ENCODE measurements at regions not wholly inside any gene's neighbourhood (a gene's known extent, or its start where the extent isn't known, plus 50 kb on each side); places are given as distances from the start of the nearest gene placed in this dataset.

DNA sequence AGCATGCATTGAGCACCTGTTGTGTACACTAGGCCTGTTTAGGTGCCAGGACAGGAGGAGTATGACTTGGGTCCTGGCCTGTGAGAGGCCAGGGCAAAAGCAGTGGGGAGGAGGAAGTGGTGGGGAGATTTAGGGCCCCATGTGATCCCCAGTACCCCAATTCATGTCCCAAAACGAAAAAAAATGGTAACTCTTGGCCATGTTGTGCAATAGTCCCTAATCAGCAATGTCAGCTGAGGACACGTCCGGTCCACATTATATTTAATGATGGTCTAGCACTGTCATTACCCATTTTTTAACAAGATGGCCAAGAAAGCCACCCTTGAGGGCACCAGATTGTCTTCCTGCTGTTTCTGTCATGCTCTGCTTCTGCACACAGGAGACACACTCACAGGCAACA, 142.0 kb upstream of the RET start:
- H3K4me3 ChIP-seq (ENCODE audit: low read depth, poor library complexity, severe bottlenecking): no peak overlapping the region
- TF ChIP-seq, protein P1, sequence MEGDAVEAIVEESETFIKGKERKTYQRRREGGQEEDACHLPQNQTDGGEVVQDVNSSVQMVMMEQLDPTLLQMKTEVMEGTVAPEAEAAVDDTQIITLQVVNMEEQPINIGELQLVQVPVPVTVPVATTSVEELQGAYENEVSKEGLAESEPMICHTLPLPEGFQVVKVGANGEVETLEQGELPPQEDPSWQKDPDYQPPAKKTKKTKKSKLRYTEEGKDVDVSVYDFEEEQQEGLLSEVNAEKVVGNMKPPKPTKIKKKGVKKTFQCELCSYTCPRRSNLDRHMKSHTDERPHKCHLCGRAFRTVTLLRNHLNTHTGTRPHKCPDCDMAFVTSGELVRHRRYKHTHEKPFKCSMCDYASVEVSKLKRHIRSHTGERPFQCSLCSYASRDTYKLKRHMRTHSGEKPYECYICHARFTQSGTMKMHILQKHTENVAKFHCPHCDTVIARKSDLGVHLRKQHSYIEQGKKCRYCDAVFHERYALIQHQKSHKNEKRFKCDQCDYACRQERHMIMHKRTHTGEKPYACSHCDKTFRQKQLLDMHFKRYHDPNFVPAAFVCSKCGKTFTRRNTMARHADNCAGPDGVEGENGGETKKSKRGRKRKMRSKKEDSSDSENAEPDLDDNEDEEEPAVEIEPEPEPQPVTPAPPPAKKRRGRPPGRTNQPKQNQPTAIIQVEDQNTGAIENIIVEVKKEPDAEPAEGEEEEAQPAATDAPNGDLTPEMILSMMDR (IDR thresholded peaks at IDR 0.05): no peak
- TF ChIP-seq POLR2A (IDR thresholded peaks at IDR 0.05): no peak
- 90 to 94% methylated on average over 3 of the region's 3 CpGs for WGBS, 2 donors
- no peak for DNase-seq (ENCODE audit: low spot score in 2 of 2)
- intact Hi-C loops (cut with DNase I; ENCODE audit: low total_unique reads): no loop called here

DNA sequence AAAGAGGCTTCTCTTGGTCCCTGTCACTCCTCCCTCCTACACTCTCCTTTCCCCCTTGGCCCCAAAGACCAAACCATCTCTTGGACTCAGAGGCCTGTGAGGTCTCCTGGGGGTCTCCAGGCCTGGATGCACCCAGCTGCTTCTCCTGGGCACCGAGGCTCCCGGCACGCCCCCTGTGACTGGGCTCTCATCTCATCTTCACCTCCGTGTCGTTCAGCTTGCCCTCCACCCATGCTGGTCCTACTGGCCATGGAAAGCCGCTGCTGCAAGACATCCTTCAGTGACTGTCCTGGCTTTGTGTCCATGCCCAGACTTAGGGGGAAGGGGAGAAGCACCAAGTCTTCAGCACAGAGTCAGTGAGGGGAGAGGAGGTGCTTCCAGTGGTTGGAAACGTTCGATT, 141.4 kb upstream of the RET start:
- no peak overlapping the region for H3K4me3 ChIP-seq (ENCODE audit: low read depth, poor library complexity, severe bottlenecking)
- no peak for TF ChIP-seq POLR2A (IDR thresholded peaks at IDR 0.05)
- TF ChIP-seq, protein P1 (IDR thresholded peaks at IDR 0.05): no peak
- WGBS, 2 donors: 80 to 83% methylated on average over 8 of the region's 8 CpGs
- intact Hi-C loops (cut with DNase I; ENCODE audit: low total_unique reads): no loop called here
- DNase-seq (ENCODE audit: low spot score in 2 of 2): peak in 1 of 2 donors; percentile 67

DNA sequence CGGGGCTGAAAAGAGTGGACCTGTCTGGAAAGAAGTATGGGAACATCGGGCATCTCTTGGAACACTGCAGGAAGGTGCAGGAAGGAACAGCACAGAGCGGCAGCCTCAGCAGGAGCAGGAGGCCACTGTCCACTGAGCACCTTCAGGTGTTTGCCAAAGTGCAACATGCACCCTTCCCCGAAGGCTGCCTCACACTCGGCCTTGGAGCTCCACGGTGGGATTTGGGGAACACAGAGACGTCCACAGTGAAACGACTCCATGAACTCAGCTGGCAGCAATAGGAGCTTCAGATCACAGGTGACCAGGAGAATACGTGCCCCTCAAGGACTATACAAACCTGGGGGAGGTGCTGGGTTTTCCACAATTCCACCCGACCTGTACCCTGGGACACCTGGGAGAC, 140.3 kb upstream of the RET start:
- TF ChIP-seq, protein P1 (IDR thresholded peaks at IDR 0.05): no peak
- TF ChIP-seq POLR2A (IDR thresholded peaks at IDR 0.05): no peak
- H3K4me3 ChIP-seq (ENCODE audit: low read depth, poor library complexity, severe bottlenecking): no peak overlapping the region
- WGBS, 2 donors: 86 to 87% methylated on average over 10 of the region's 10 CpGs
- DNase-seq (ENCODE audit: low spot score in 2 of 2): peak in 1 of 2 donors; percentile 52
- intact Hi-C loops (cut with DNase I; ENCODE audit: low total_unique reads): no loop called here

DNA sequence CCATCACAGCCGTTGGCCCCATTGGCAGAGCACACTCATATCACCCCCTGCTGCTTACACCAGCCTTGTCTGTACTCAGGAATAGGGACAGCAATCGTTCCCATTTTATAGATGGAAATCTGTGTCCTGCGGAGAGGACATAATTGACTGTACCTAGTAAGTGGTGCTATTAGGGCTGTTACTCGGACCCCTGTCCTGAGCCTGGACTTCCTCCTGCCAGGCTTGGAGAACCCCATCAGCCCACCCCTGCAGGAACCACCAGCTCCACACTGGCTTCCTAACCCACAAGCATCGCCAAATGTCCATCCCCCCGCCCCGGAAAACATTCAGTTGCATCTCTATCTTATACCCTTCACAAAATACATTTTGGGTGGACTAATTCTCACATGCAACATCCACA, 139.8 kb upstream of the RET start:
- no peak overlapping the region for H3K4me3 ChIP-seq (ENCODE audit: low read depth, poor library complexity, severe bottlenecking)
- intact Hi-C loops (cut with DNase I; ENCODE audit: low total_unique reads): no loop called here
- TF ChIP-seq, protein P1 (IDR thresholded peaks at IDR 0.05): no peak
- TF ChIP-seq POLR2A (IDR thresholded peaks at IDR 0.05): no peak
- 88 to 91% methylated on average over 6 to 7 of the region's 7 CpGs for WGBS, 2 donors
- DNase-seq (ENCODE audit: low spot score in 2 of 2): peak; percentile 7 to 68

DNA sequence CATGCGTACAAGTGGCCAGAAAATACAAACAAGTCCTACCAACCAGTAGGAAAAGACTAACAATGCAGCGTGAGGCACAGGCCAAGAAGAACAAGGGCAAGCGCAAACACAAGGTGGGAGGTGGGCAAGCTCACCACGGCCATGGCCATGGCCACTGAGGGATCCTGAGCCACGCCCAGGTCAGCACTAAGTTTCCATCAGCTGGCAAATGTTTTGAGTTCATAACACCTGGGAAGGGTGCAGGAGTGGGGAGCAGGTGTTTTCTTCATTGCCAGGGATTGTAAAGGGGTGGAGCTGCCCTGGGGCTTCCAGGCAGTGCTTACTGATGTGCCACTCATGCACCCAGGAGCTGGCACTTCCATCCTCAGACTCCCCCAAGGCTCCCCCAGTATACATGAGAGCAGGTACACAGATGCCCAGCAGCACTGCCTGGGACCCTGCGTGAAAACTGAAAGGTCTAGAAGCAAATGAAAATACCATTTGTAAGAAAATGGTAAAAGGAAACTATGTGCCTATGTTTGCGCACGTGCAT, 139.2 kb upstream of the RET start:
- intact Hi-C loops (cut with DNase I; ENCODE audit: low total_unique reads): no loop called here
- 76 to 82% methylated on average over 8 of the region's 8 CpGs for WGBS, 2 donors
- no peak overlapping the region for H3K4me3 ChIP-seq (ENCODE audit: low read depth, poor library complexity, severe bottlenecking)
- DNase-seq (ENCODE audit: low spot score in 2 of 2): peak in 1 of 2 donors; percentile 65
- no peak for TF ChIP-seq POLR2A (IDR thresholded peaks at IDR 0.05)

DNA sequence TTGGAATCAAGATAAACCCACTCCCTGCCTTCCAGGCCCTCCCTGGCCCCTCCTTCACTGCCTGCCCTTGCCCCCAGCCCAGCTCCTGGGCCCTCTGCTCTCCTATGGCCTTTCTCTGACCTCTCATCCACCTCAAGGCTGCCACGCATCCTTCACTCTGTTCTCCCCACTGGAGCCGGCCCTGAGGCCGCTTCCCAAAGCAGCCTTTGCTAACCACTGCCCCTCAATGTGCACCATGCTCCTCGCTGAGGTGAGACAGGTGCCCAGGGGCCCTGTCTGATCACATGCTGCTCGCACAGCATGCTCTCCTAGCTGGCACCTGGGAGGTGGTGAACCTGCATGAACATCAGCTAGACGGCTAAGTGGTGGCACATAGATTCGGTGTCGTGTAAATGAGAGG, 138.5 kb upstream of the RET start:
- TF ChIP-seq, protein P1 (IDR thresholded peaks at IDR 0.05): no peak
- TF ChIP-seq POLR2A (IDR thresholded peaks at IDR 0.05): no peak
- intact Hi-C loops (cut with DNase I; ENCODE audit: low total_unique reads): no loop called here
- 85 to 88% methylated on average over 8 of the region's 8 CpGs for WGBS, 2 donors
- no peak overlapping the region for H3K4me3 ChIP-seq (ENCODE audit: low read depth, poor library complexity, severe bottlenecking)
- peak in 1 of 2 donors; percentile 70 for DNase-seq (ENCODE audit: low spot score in 2 of 2)

Measured in lower leg skin (tissue), 4 donors.